Breast epithelium (tissue), 3 donors: ENCODE measurements at regions not wholly inside any gene's neighbourhood (a gene's known extent, or its start where the extent isn't known, plus 50 kb on each side); places are given as distances from the start of the nearest gene placed in this dataset.

Experiments
- CTCF ChIP-seq, 3 donors: fragments of 450-650 bp; IDR thresholded peaks; one replicate each; pipeline ENCODE4 v1.5.1; 2016 to 2017; ENCODE audit warnings: antibody characterized with exemption in 3 of 3, mild to moderate bottlenecking in 3 of 3, moderate library complexity in 3 of 3
- POLR2A ChIP-seq: fragments of 450-650 bp; IDR thresholded peaks from one replicate; pipeline ENCODE4 v1.6.1; 2016; ENCODE audit warnings: antibody characterized with exemption, mild to moderate bottlenecking, moderate library complexity
- POLR2AphosphoS5 ChIP-seq, 3 donors: sonication (generic); formaldehyde crosslinking; IDR thresholded peaks; one replicate each; pipeline ENCODE4 v1.6.1; 2017; ENCODE audit warnings: antibody characterized with exemption in 3 of 3

GRCh38 chr22:27250886-27251285, 550.7 kb downstream of the MN1 start:
- TF ChIP-seq CTCF (IDR thresholded peaks at IDR 0.05), result no peak
- TF ChIP-seq POLR2A, result no peak
- no peak for TF ChIP-seq POLR2AphosphoS5 (IDR thresholded peaks at IDR 0.05)
